Choroid plexus epithelial cell (primary cell): ENCODE measurements at regions not wholly inside any gene's neighbourhood (a gene's known extent, or its start where the extent isn't known, plus 50 kb on each side); places are given as distances from the start of the nearest gene placed in this dataset.
A peak's percentile ranks its signal among the peaks of the same experiment; 100 is the strongest.

Experiments used
- DNase-seq: peaks from one replicate; pipeline ENCODE4 v3.0.0-alpha.2; 2010; ENCODE audit warnings: low read depth
- H3K4me3 ChIP-seq: 2 replicates; pipeline ENCODE4 v1.5.1; 2011; ENCODE audit warnings: low read depth, mild to moderate bottlenecking, control low read depth, low read length, moderate library complexity
- CTCF ChIP-seq: conservative IDR thresholded peaks from 2 replicates; pipeline ENCODE4 v1.5.1; 2011; ENCODE audit warnings: low read depth, mild to moderate bottlenecking, control low read depth, inconsistent platforms, low read length, moderate library complexity

- DNase-seq, result no peak
- H3K4me3 ChIP-seq, result no peak overlapping the region
- TF ChIP-seq CTCF, result no peak
Measured at GRCh38 chr20:7359739-7360138, 580.5 kb downstream of the HAO1 start.

DNA sequence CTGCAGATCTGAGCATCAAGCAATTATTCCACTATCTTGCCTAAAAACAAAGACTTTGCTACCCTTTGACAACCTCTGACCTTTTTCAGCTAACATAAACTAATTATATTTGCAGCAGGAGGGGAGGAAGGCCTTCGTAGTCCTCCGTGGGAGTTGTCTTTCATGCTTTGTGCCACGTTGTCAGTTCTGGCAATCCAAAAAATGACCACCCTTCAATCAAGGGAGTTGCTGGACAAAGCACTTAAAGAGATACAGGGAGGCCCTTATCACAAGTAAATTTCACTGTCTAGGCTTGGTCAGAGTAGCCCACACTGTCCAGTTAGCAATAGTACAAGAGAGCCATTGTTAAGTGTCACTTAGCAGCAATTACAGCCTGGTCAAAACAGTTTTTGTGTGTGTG is 578.9 kb downstream of the HAO1 start:
- DNase-seq, result no peak
- TF ChIP-seq CTCF, result no peak
- no peak overlapping the region for H3K4me3 ChIP-seq

DNA sequence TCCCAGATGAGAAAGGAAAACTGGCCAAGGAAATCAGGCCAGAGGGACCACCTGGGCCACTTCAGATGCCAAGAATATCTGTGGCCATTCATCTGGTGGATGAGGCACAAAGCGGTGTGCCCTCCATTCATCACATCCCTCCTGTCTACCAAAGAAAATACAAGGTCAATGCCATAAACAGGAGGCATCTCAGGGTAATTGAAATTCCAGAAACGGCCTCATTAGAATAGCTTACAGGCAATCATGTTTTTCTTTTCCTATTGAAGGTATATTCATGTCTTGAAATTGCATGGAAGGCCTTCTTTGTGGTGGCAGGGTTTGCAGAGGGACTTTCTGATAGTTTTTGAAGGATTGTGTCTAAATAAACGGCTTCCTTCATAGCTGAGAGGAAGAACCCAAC is 578.3 kb downstream of the HAO1 start:
- H3K4me3 ChIP-seq, result no peak overlapping the region
- DNase-seq, result no peak
- TF ChIP-seq CTCF, result no peak

DNA sequence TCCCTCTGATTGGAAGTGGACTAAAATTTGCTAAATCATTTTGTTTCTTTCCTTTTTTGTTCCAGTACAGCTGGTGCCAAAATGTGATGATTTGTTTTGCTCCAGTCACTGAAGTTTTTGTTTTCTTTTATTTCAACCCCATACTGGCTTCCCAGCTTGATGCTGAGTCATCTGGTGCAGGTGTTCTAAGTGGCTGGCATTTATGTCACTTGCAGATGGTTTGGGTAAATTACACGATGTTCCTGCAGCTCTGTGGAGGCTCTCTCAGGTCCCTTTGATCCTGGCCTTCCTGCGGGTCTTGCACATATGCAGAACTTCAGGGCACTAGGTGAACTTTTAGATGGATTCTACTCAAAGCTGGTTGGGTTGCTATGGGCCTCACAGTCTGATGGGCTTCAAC is 577.7 kb downstream of the HAO1 start:
- TF ChIP-seq CTCF, result no peak
- no peak overlapping the region for H3K4me3 ChIP-seq
- no peak for DNase-seq

- no peak for DNase-seq
- no peak for TF ChIP-seq CTCF
Measured at GRCh38 chr20:7366189-7366588, 574.1 kb downstream of the HAO1 start.

DNA sequence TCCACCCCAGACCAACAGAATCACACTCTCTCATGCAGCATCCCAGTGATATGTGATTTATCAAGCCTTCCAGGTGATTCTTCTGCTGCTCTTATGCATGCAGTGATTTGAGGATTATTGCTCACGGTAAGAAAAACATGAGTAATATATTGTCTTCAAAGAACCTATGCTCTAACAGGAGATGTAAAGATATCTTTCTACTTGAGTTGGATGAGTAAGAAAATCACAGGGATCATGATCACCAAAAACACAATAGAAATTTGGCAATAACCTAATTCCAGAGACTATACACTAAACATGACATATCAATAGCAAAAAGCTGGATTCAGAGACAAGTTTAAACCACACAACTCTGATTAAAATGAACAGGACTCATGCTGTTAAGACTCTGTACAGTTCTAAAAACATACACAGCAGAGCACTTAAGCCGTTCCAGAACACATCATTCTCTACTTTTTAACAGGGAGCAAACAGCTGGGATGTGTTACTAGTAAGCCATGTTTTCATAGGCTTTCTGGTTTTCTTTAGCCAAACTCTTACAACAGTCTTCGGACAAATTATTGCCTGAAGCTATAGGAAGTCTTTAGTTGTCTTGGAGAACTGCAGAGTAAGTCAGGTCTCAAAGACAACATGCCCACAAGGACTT is 568.6 kb downstream of the HAO1 start:
- H3K4me3 ChIP-seq, result no peak overlapping the region
- DNase-seq, result no peak
- no peak for TF ChIP-seq CTCF

More at GRCh38 chr20:7366189-7366588, 574.1 kb downstream of the HAO1 start:
- no peak overlapping the region for H3K4me3 ChIP-seq

GRCh38 chr20:7375905-7376304 is 564.4 kb downstream of the HAO1 start:
- TF ChIP-seq CTCF, result peak; percentile 57
- no peak overlapping the region for H3K4me3 ChIP-seq
- peak; percentile 55 for DNase-seq
